ENCODE measurements at regions not wholly inside any gene's neighbourhood (a gene's known extent, or its start where the extent isn't known, plus 50 kb on each side); places are given as distances from the start of the nearest gene placed in this dataset.

GRCh38 chr7:85535974-85536729, 349.3 kb upstream of the SEMA3D start:
- no peak for TF ChIP-seq ZNF274 (IDR thresholded peaks at IDR 0.05; ENCODE audit: low read depth, low read length)
- no peak for TF ChIP-seq YY1 (IDR thresholded peaks at IDR 0.05; ENCODE audit: insufficient read depth, insufficient read length)
